ENCODE measurements at regions not wholly inside any gene's neighbourhood (a gene's known extent, or its start where the extent isn't known, plus 50 kb on each side); places are given as distances from the start of the nearest gene placed in this dataset.

DNA sequence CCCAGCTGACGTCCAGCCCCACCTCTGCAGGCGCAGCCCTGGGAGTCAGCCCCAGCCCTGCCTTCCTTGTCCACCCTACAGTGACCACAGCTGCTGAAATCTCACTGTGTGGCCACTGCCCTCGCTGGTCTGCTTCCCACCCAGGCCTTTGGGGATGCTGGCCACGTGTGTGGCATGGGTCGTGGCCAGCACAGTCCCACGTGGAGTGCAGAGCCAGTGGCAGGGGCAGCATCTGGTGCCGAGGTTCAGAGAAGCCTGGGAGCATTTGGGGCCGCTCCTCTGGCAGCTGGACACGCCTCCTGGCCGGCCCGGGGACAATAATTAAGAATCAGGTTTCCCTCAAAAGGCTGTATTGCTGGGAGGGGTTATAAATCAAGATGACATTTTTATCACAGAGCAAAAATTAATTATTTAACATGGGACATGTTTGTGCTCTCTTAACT lies 92.1 kb downstream of the HMX1 start:
- TF ChIP-seq, protein P1, sequence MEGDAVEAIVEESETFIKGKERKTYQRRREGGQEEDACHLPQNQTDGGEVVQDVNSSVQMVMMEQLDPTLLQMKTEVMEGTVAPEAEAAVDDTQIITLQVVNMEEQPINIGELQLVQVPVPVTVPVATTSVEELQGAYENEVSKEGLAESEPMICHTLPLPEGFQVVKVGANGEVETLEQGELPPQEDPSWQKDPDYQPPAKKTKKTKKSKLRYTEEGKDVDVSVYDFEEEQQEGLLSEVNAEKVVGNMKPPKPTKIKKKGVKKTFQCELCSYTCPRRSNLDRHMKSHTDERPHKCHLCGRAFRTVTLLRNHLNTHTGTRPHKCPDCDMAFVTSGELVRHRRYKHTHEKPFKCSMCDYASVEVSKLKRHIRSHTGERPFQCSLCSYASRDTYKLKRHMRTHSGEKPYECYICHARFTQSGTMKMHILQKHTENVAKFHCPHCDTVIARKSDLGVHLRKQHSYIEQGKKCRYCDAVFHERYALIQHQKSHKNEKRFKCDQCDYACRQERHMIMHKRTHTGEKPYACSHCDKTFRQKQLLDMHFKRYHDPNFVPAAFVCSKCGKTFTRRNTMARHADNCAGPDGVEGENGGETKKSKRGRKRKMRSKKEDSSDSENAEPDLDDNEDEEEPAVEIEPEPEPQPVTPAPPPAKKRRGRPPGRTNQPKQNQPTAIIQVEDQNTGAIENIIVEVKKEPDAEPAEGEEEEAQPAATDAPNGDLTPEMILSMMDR (IDR thresholded peaks at IDR 0.05), result no peak
- TF ChIP-seq POLR2A (IDR thresholded peaks at IDR 0.05), result no peak

Measured in right lobe of liver (tissue), 4 donors.